ENCODE measurements at regions not wholly inside any gene's neighbourhood (a gene's known extent, or its start where the extent isn't known, plus 50 kb on each side); places are given as distances from the start of the nearest gene placed in this dataset.

DNA sequence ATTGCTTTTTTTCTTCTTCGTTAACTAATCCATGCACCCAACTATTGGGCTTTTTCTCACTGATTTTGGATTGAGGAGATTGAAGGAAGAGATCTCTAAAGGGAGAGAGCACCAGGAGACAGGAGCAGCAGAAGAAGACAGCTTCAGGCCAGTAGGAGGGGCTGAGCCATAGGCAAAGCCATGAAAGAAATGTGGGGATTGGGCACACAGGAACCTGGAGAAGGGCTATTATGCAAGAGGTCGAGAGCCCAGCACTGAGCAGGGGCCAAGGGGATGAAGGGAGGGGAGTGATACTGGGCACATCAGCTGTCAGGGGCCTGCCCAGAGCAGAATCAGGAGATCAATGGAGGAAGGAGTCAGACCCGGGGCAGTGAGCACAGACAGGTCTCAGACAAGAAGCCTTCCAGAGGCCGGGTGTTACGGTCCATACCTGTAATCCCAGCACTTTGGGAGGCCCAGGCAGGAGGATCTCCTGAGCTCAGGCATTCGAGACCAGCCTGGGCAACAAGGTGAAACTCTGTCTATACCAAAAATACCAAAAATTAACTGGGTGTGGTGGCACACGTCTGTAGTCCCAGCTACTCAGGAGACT is 140.9 kb downstream of the BCOR start:
- WGBS, 2 donors = 90% methylated on average over 7 of the region's 7 CpGs
- H3K36me3 ChIP-seq = no peaks in the 10 kb centered on the region
- H3K4me1 ChIP-seq = peaks cover 0 to 8% (median 0%) of the 10 kb centered on the region in 4 donors
- H3K4me3 ChIP-seq = no peak overlapping the region
- H3K27me3 ChIP-seq = no peaks in the 10 kb centered on the region
- H3K9me3 ChIP-seq = no peaks in the 10 kb centered on the region
- no peak for DNase-seq
- TF ChIP-seq POLR2AphosphoS5 (IDR thresholded peaks at IDR 0.05) (no peak), CTCF (IDR thresholded peaks at IDR 0.05) (no peak), EP300 (IDR thresholded peaks at IDR 0.05) (no peak), POLR2A (IDR thresholded peaks at IDR 0.05) (no peak)
- intact Hi-C loops (cut with DNase I) = no loop called here
- no peak overlapping the region for H3K27ac ChIP-seq

- 82 to 85% methylated on average over 7 of the region's 7 CpGs for WGBS, 2 donors
- no peaks in the 10 kb centered on the region for H3K27me3 ChIP-seq
- no peak overlapping the region for H3K27ac ChIP-seq
- H3K4me3 ChIP-seq = no peak overlapping the region
- no peak for DNase-seq
- TF ChIP-seq CTCF (IDR thresholded peaks at IDR 0.05) = no peak
- TF ChIP-seq EP300 (IDR thresholded peaks at IDR 0.05) = no peak
- TF ChIP-seq POLR2AphosphoS5 (IDR thresholded peaks at IDR 0.05) = no peak
- TF ChIP-seq POLR2A (IDR thresholded peaks at IDR 0.05) = no peak
- no peaks in the 10 kb centered on the region for H3K36me3 ChIP-seq
- peaks cover 0 to 8% (median 0%) of the 10 kb centered on the region in 4 donors for H3K4me1 ChIP-seq
- no peaks in the 10 kb centered on the region for H3K9me3 ChIP-seq
- intact Hi-C loops (cut with DNase I) = no loop called here
Measured at GRCh38 chrX:39957816-39958566, 139.8 kb downstream of the BCOR start.

DNA sequence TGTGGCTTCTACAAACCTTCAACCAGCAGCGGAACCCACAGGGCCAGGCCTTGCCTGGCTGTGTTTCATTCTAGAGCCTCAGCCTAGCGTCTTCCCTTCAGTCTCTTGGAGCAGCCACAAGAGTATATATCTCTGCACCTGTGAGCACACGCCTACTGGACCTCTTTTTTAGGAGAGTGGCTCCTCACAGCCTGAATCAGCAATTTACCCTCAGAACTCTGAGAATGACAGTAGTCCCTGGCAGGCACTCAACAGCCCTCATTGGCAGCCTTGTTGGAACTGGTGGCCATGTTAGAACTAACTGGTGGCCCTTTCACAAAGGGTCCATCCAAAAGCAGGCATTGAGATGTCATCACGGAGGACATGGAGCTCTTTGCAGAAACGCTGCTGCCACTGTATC is 138.9 kb downstream of the BCOR start:
- intact Hi-C loops (cut with DNase I) = no loop called here
- DNase-seq = no peak
- Histone ChIP-seq H3K4me1 (peaks cover 0 to under 1% (median 0%) of the 10 kb centered on the region in 4 donors), H3K27ac (no peak overlapping the region), H3K4me3 (no peak overlapping the region), H3K27me3 (no peaks in the 10 kb centered on the region), H3K9me3 (no peaks in the 10 kb centered on the region), H3K36me3 (no peaks in the 10 kb centered on the region)
- 94 to 97% methylated on average over 5 of the region's 5 CpGs for WGBS, 2 donors
- TF ChIP-seq POLR2AphosphoS5 (IDR thresholded peaks at IDR 0.05) (no peak), POLR2A (IDR thresholded peaks at IDR 0.05) (no peak), CTCF (IDR thresholded peaks at IDR 0.05) (no peak), EP300 (IDR thresholded peaks at IDR 0.05) (no peak)

DNA sequence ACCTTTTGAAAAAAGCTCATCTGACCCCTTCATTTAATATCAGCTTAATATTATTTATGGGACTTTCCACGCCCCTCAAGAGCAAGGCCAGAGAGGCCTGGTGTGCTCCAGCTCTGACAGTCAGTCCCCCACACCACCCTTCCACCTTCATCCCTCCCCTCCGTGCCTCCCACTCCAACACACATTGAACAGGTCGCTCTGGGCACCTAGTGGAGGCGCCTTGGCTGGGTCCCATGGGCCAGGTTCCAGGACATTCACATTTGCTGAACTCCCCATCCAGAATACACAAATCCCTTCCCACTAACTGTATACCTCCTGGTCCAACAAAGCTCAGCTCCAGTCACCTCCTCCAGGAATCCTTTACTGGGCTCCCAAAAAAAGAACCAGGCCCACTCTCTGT is 137.5 kb downstream of the BCOR start:
- WGBS, 2 donors = 89 to 92% methylated on average over 4 of the region's 4 CpGs
- Histone ChIP-seq H3K4me1 (no peaks in the 10 kb centered on the region), H3K36me3 (no peaks in the 10 kb centered on the region), H3K9me3 (no peaks in the 10 kb centered on the region), H3K27ac (no peak overlapping the region), H3K27me3 (no peaks in the 10 kb centered on the region), H3K4me3 (no peak overlapping the region)
- no peak for DNase-seq
- intact Hi-C loops (cut with DNase I) = no loop called here
- TF ChIP-seq EP300 (IDR thresholded peaks at IDR 0.05) = no peak
- TF ChIP-seq POLR2AphosphoS5 (IDR thresholded peaks at IDR 0.05) = no peak
- no peak for TF ChIP-seq CTCF (IDR thresholded peaks at IDR 0.05)
- TF ChIP-seq POLR2A (IDR thresholded peaks at IDR 0.05) = no peak
